ENCODE measurements at regions not wholly inside any gene's neighbourhood (a gene's known extent, or its start where the extent isn't known, plus 50 kb on each side); places are given as distances from the start of the nearest gene placed in this dataset.
"Not testable (repeated sequence)": the region's sequence is repeated elsewhere in the genome, so short reads cannot be mapped to it uniquely, and the experiment has no call there.

GRCh38 chr10:106378251-106378650 lies 786.3 kb downstream of the SORCS1 start:
- no peak for DNase-seq (ENCODE audit: low read depth)
- no peak for TF ChIP-seq CTCF (conservative IDR thresholded peaks at IDR 0.05; ENCODE audit: low read depth, low read length)
- H3K4me3 ChIP-seq (ENCODE audit: low read length), result no peak overlapping the region

- H3K4me3 ChIP-seq (ENCODE audit: low read length), result no peak overlapping the region
- DNase-seq (ENCODE audit: low read depth), result no peak
- TF ChIP-seq CTCF (conservative IDR thresholded peaks at IDR 0.05; ENCODE audit: low read depth, low read length), result no peak
Observed at GRCh38 chr10:106370751-106371150, 793.8 kb downstream of the SORCS1 start.

- no peak for TF ChIP-seq CTCF (conservative IDR thresholded peaks at IDR 0.05; ENCODE audit: low read depth, low read length)
- no peak overlapping the region for H3K4me3 ChIP-seq (ENCODE audit: low read length)
- DNase-seq (ENCODE audit: low read depth), result peak; percentile 9
Observed at GRCh38 chr10:106360870-106361269, 803.6 kb downstream of the SORCS1 start.

GRCh38 chr10:106355450-106355849 lies 809.1 kb downstream of the SORCS1 start:
- DNase-seq (ENCODE audit: low read depth), result no peak
- peak; percentile 38 for TF ChIP-seq CTCF (conservative IDR thresholded peaks at IDR 0.05; ENCODE audit: low read depth, low read length)
- no peak overlapping the region for H3K4me3 ChIP-seq (ENCODE audit: low read length)

GRCh38 chr10:106348933-106349332 lies 815.6 kb downstream of the SORCS1 start:
- no peak for TF ChIP-seq CTCF (conservative IDR thresholded peaks at IDR 0.05; ENCODE audit: low read depth, low read length)
- no peak overlapping the region for H3K4me3 ChIP-seq (ENCODE audit: low read length)
- DNase-seq (ENCODE audit: low read depth), result no peak

GRCh38 chr10:106347547-106347946 lies 817.0 kb downstream of the SORCS1 start:
- no peak for DNase-seq (ENCODE audit: low read depth)
- H3K4me3 ChIP-seq (ENCODE audit: low read length), result no peak overlapping the region
- TF ChIP-seq CTCF (conservative IDR thresholded peaks at IDR 0.05; ENCODE audit: low read depth, low read length), result no peak

- H3K4me3 ChIP-seq (ENCODE audit: low read length); DNase-seq (ENCODE audit: low read depth): not testable (repeated sequence)
Observed at GRCh38 chr10:106343539-106343938, 821.0 kb downstream of the SORCS1 start.

- DNase-seq (ENCODE audit: low read depth), result no peak
- TF ChIP-seq CTCF (conservative IDR thresholded peaks at IDR 0.05; ENCODE audit: low read depth, low read length), result no peak
Observed at GRCh38 chr10:106341356-106341755, 823.1 kb downstream of the SORCS1 start.

More at GRCh38 chr10:106341356-106341755, 823.1 kb downstream of the SORCS1 start:
- no peak overlapping the region for H3K4me3 ChIP-seq (ENCODE audit: low read length)

Measured in retinal pigment epithelial cell (primary cell).